GM19455 (cell line): ENCODE measurements at regions not wholly inside any gene's neighbourhood (a gene's known extent, or its start where the extent isn't known, plus 50 kb on each side); places are given as distances from the start of the nearest gene placed in this dataset.

Source experiments
- ATAC-seq: cut with Tn5 transposase; IDR thresholded peaks from one replicate; pipeline ENCODE4 v1.9.1; 2021; ENCODE audit not compliant: unreplicated experiment

GRCh38 chr3:159829056-159829455, 159.6 kb upstream of the IL12A start:
- no peak for ATAC-seq

- ATAC-seq, result no peak
Observed at GRCh38 chr3:159829539-159830227, 159.0 kb upstream of the IL12A start.

- no peak for ATAC-seq
Observed at GRCh38 chr3:159830523-159831154, 158.0 kb upstream of the IL12A start.

- ATAC-seq, result no peak
Observed at GRCh38 chr3:159831466-159831865, 157.2 kb upstream of the IL12A start.

- no peak for ATAC-seq
Observed at GRCh38 chr3:159832024-159832423, 156.6 kb upstream of the IL12A start.

GRCh38 chr3:159835126-159835525, 153.5 kb upstream of the IL12A start:
- no peak for ATAC-seq

GRCh38 chr3:159837725-159838124, 150.9 kb upstream of the IL12A start:
- ATAC-seq, result no peak

- no peak for ATAC-seq
Observed at GRCh38 chr3:159838938-159839337, 149.7 kb upstream of the IL12A start.

- no peak for ATAC-seq
Observed at GRCh38 chr3:159839561-159840379, 148.9 kb upstream of the IL12A start, which contains the start of gene SCHIP1. Gene SCHIP1, plus strand, starts transcription at chr3:159839861.

- no peak for ATAC-seq
Observed at GRCh38 chr3:159840703-159841299, 147.8 kb upstream of the IL12A start.

- ATAC-seq, result no peak
Observed at GRCh38 chr3:159841766-159842165, 146.9 kb upstream of the IL12A start.

- ATAC-seq, result no peak
Observed at GRCh38 chr3:159843840-159844730, 144.6 kb upstream of the IL12A start.

- no peak for ATAC-seq
Observed at GRCh38 chr3:159844801-159845261, 143.8 kb upstream of the IL12A start.

- no peak for ATAC-seq
Observed at GRCh38 chr3:159845737-159846136, 142.9 kb upstream of the IL12A start.

GRCh38 chr3:159846255-159846654, 142.4 kb upstream of the IL12A start:
- ATAC-seq, result no peak

- ATAC-seq, result no peak
Observed at GRCh38 chr3:159848348-159849118, 140.1 kb upstream of the IL12A start.

- no peak for ATAC-seq
Observed at GRCh38 chr3:159850481-159850880, 138.2 kb upstream of the IL12A start.

GRCh38 chr3:159852266-159852665, 136.4 kb upstream of the IL12A start:
- no peak for ATAC-seq

GRCh38 chr3:159852821-159853505, 135.7 kb upstream of the IL12A start:
- ATAC-seq, result no peak
